H1 (cell line): ENCODE measurements at regions not wholly inside any gene's neighbourhood (a gene's known extent, or its start where the extent isn't known, plus 50 kb on each side); places are given as distances from the start of the nearest gene placed in this dataset.

Source experiments
- CTCF ChIA-PET: fragments of 300-600 bp; sonication (Branson Sonifier 250); formaldehyde crosslinking; loops from one replicate; lab custom pipeline; 2021; ENCODE audit not compliant: partially characterized antibody; lab: Charles Lee
- POLR2A ChIA-PET: fragments of 300-600 bp; sonication (Branson Sonifier 250); formaldehyde crosslinking; loops from one replicate; lab custom pipeline; 2021; ENCODE audit warnings: inconsistent platforms; ENCODE audit not compliant: partially characterized antibody; lab: Charles Lee
- DNase-seq, 2 experiments: peaks; one replicate each; pipeline versions ENCODE4 v3.0.0 to v3.0.0-alpha.2; 2010 to 2022; ENCODE audit warnings: low spot score in 2 of 2, low read depth in 1 of 2, mixed read lengths in 1 of 2
- FAIRE-seq: peaks from 2 replicates; lab custom pipeline; 2011; peaks lifted over from hg19 to GRCh38; lab: Jason Lieb, UNC
- H2AFZ ChIP-seq: 2 replicates; pipeline ENCODE4 v1.8.1; 2012; ENCODE audit warnings: low read length, inconsistent platforms
- H2AK5ac ChIP-seq: 2 replicates; pipeline ENCODE4 v1.6.1; 2013; ENCODE audit warnings: low read depth, low read length
- H2BK120ac ChIP-seq: replicated peaks from 2 replicates; pipeline ENCODE3; 2013; ENCODE audit warnings: low read depth, low read length, inconsistent platforms
- H2BK12ac ChIP-seq: 2 replicates; pipeline ENCODE4 v1.6.1; 2013; ENCODE audit warnings: low read depth, low read length
- H2BK15ac ChIP-seq: 2 replicates; pipeline ENCODE4 v1.6.1; 2013; ENCODE audit warnings: low read length
- H2BK20ac ChIP-seq: 2 replicates; pipeline ENCODE4 v1.6.1; 2013; ENCODE audit warnings: low read length
- H2BK5ac ChIP-seq: 2 replicates; pipeline ENCODE4 v1.6.1; 2013; ENCODE audit warnings: low read depth, low read length
- H3K14ac ChIP-seq: 2 replicates; pipeline ENCODE4 v1.6.1; 2013; ENCODE audit warnings: inconsistent platforms; ENCODE audit not compliant: insufficient read length
- H3K18ac ChIP-seq: 2 replicates; pipeline ENCODE4 v1.6.1; 2013; ENCODE audit warnings: low read length; ENCODE audit errors: extremely low read depth
- H3K23ac ChIP-seq: 2 replicates; pipeline ENCODE4 v1.6.1; 2013; ENCODE audit warnings: inconsistent platforms; ENCODE audit not compliant: insufficient read length
- H3K23me2 ChIP-seq: 2 replicates; pipeline ENCODE4 v1.6.1; 2013; ENCODE audit warnings: low read depth, low read length
- H3K27ac ChIP-seq: 2 replicates; pipeline ENCODE4 v1.6.1; 2011; ENCODE audit warnings: low read depth, low read length, inconsistent platforms
- H3K27me3 ChIP-seq, 4 experiments: replicated peaks in 1 of 4; 1 replicate in 1 of 4; 2 replicates in 3 of 4; pipeline versions ENCODE4 v1.6.1 to v1.8.1; 2011 to 2013; ENCODE audit warnings: low read length in 3 of 4, mild to moderate bottlenecking in 3 of 4, inconsistent platforms in 2 of 4, mixed read lengths in 2 of 4, moderate library complexity in 1 of 4; ENCODE audit not compliant: control insufficient read depth in 3 of 4, insufficient read depth in 3 of 4; ENCODE audit errors: extremely low read depth in 1 of 4
- H3K36me3 ChIP-seq, 4 experiments: 2 replicates each; pipeline versions ENCODE4 v1.6.1 to v1.8.1; 2011 to 2013; ENCODE audit warnings: mild to moderate bottlenecking in 4 of 4, low read length in 3 of 4, moderate library complexity in 2 of 4, control low read depth in 1 of 4, inconsistent platforms in 1 of 4; ENCODE audit not compliant: insufficient read depth in 4 of 4, control insufficient read depth in 2 of 4
- H3K4ac ChIP-seq: replicated peaks from 2 replicates; pipeline ENCODE3; 2013; ENCODE audit warnings: low read length, low read depth, mixed read lengths, inconsistent platforms; ENCODE audit not compliant: insufficient read length
- H3K4me1 ChIP-seq, 4 experiments: replicated peaks in 1 of 4; 1 replicate in 1 of 4; 2 replicates in 3 of 4; pipeline versions ENCODE4 v1.6.1 to v1.8.1; 2011 to 2013; ENCODE audit warnings: low read length in 3 of 4, inconsistent platforms in 2 of 4, mixed read lengths in 1 of 4; ENCODE audit not compliant: insufficient read depth in 4 of 4, control insufficient read depth in 3 of 4
- H3K4me2 ChIP-seq, 2 experiments: 2 replicates each; pipeline versions ENCODE4 v1.6.1 to v1.8.1; 2011 to 2013; ENCODE audit warnings: low read depth in 2 of 2, low read length in 2 of 2, control low read depth in 1 of 2, inconsistent platforms in 1 of 2, mild to moderate bottlenecking in 1 of 2; ENCODE audit not compliant: insufficient read depth in 1 of 2
- H3K4me3 ChIP-seq, 4 experiments: fragments of 200-600, 300-600 bp in 1 of 4; sonication (generic), shearing (Covaris generic), sonication (Bioruptor Twin) in 1 of 4; 2 replicates each; pipeline versions ENCODE4 v1.5.1 to v1.8.1; 2011 to 2016; ENCODE audit warnings: low read length in 4 of 4, low read depth in 3 of 4, control low read depth in 2 of 4, inconsistent platforms in 2 of 4, mild to moderate bottlenecking in 2 of 4, mixed read lengths in 1 of 4, moderate library complexity in 1 of 4; ENCODE audit not compliant: insufficient read depth in 2 of 4; ENCODE audit errors: extremely low read depth in 1 of 4
- H3K56ac ChIP-seq: replicated peaks from 2 replicates; pipeline ENCODE3; 2013; ENCODE audit warnings: low read depth, mild to moderate bottlenecking, mixed read lengths, low read length, inconsistent platforms; ENCODE audit not compliant: insufficient read length
- H3K79me1 ChIP-seq: 2 replicates; pipeline ENCODE4 v1.6.1; 2013; ENCODE audit warnings: low read depth, low read length, control low read depth
- H3K79me2 ChIP-seq, 2 experiments: 2 replicates each; pipeline versions ENCODE4 v1.6.1 to v1.8.1; 2012 to 2013; ENCODE audit warnings: low read length in 2 of 2, mild to moderate bottlenecking in 2 of 2, inconsistent platforms in 1 of 2; ENCODE audit not compliant: insufficient read depth in 2 of 2, control insufficient read depth in 1 of 2
- H3K9ac ChIP-seq, 4 experiments: replicated peaks in 1 of 4; 1 replicate in 1 of 4; 2 replicates in 3 of 4; pipeline versions ENCODE4 v1.6.1 to v1.8.1; 2011 to 2013; ENCODE audit warnings: low read depth in 3 of 4, low read length in 3 of 4, control low read depth in 2 of 4, mild to moderate bottlenecking in 2 of 4, moderate library complexity in 2 of 4, inconsistent platforms in 1 of 4; ENCODE audit errors: extremely low read depth in 1 of 4
- H3K9me3 ChIP-seq, 2 experiments: 2 replicates each; pipeline versions ENCODE4 v1.6.1 to v1.8.1; 2012 to 2013; ENCODE audit warnings: mild to moderate bottlenecking in 2 of 2, moderate library complexity in 2 of 2, control low read depth in 1 of 2, inconsistent platforms in 1 of 2, low read depth in 1 of 2, low read length in 1 of 2, mixed read lengths in 1 of 2; ENCODE audit not compliant: insufficient read depth in 2 of 2
- H4K20me1 ChIP-seq, 2 experiments: replicated peaks in 1 of 2; 2 replicates each; pipeline versions ENCODE3 to v1.8.1; 2011 to 2013; ENCODE audit warnings: inconsistent platforms in 2 of 2, low read length in 2 of 2, mild to moderate bottlenecking in 1 of 2; ENCODE audit not compliant: insufficient read depth in 2 of 2, control insufficient read depth in 1 of 2
- H4K5ac ChIP-seq: 2 replicates; pipeline ENCODE4 v1.6.1; 2013; ENCODE audit warnings: low read length, low read depth, mixed read lengths, inconsistent platforms; ENCODE audit not compliant: insufficient read length
- H4K8ac ChIP-seq: 2 replicates; pipeline ENCODE4 v1.8.0; 2013; ENCODE audit warnings: mild to moderate bottlenecking, moderate library complexity, low read length, inconsistent platforms; ENCODE audit not compliant: insufficient read depth; ENCODE audit errors: extremely low read depth
- H4K91ac ChIP-seq: replicated peaks from 2 replicates; pipeline ENCODE3; 2013; ENCODE audit warnings: low read length, mixed read lengths, inconsistent platforms; ENCODE audit not compliant: insufficient read length
- BCL11A ChIP-seq, 2 experiments: IDR thresholded peaks; one replicate each; pipeline ENCODE4 v1.6.1; 2011; ENCODE audit warnings: low read depth in 2 of 2, low read length in 2 of 2, mild to moderate bottlenecking in 2 of 2
- CBX5 ChIP-seq: fragments of 300-800, 300-1000 bp; sonication (generic); IDR thresholded peaks from 2 replicates; pipeline ENCODE4 v1.7.1; 2016; ENCODE audit warnings: antibody characterized with exemption, low read length, low read depth
- CHD2 ChIP-seq: IDR thresholded peaks from 2 replicates; pipeline ENCODE4 v1.6.1; 2012; ENCODE audit warnings: low read length, improper control_type of control experiment
- KDM4A ChIP-seq: IDR thresholded peaks from one replicate; pipeline ENCODE4 v1.7.1; 2012; ENCODE audit warnings: low read depth, mild to moderate bottlenecking, moderate library complexity, low read length, inconsistent platforms; ENCODE audit not compliant: severe bottlenecking
- NANOG ChIP-seq: IDR thresholded peaks from 2 replicates; pipeline ENCODE4 v1.6.1; 2011; ENCODE audit warnings: low read length, low read depth, mild to moderate bottlenecking, inconsistent platforms; ENCODE audit not compliant: insufficient read depth, poor library complexity, severe bottlenecking
- NRF1 ChIP-seq: IDR thresholded peaks from 2 replicates; pipeline ENCODE4 v1.6.1; 2011; ENCODE audit warnings: mild to moderate bottlenecking, low read depth, low read length, improper control_type of control experiment
- PHF8 ChIP-seq: fragments of 200-600 bp; sonication (generic); conservative IDR thresholded peaks from 2 replicates; pipeline ENCODE4 v1.7.1; 2012; ENCODE audit warnings: low read depth, mild to moderate bottlenecking, inconsistent platforms, low read length, moderate library complexity
- SIRT6 ChIP-seq: IDR thresholded peaks from one replicate; pipeline ENCODE4 v1.7.1; 2012; ENCODE audit warnings: low read length, inconsistent platforms
- TAF1 ChIP-seq: IDR thresholded peaks from 2 replicates; pipeline ENCODE4 v1.6.1; 2011; ENCODE audit warnings: mild to moderate bottlenecking, low read depth, low read length
- TAF7 ChIP-seq: optimal IDR thresholded peaks from 2 replicates; pipeline ENCODE3; 2011; ENCODE audit warnings: low read depth, mild to moderate bottlenecking, inconsistent platforms, low read length, moderate library complexity, borderline replicate concordance
- YY1 ChIP-seq: IDR thresholded peaks from 2 replicates; pipeline ENCODE4 v1.6.1; 2011; ENCODE audit warnings: low read depth, mild to moderate bottlenecking, low read length
- WGBS, 2 experiments: shearing (Covaris generic) in 1 of 2; methylation state at CpG; one replicate each; pipeline versions ENCODE4 v1.1.6 to v1.1.7; 2013 to 2015; ENCODE audit warnings: low lambda C conversion rate in 2 of 2, mixed read lengths in 2 of 2, inconsistent platforms in 1 of 2, low coverage in 1 of 2, missing lambda C conversion rate in 1 of 2; ENCODE audit not compliant: insufficient replicate concordance in 2 of 2, insufficient coverage in 1 of 2, insufficient read length in 1 of 2; ENCODE audit errors: extremely low coverage in 1 of 2, missing lambda C conversion rate in 1 of 2; 5-methylcytosine and 5-hydroxymethylcytosine counted together
- TF ChIP-seq, protein P1 (sequence below): IDR thresholded peaks from 2 replicates; pipeline ENCODE4 v1.6.1; 2011; ENCODE audit warnings: low read length, improper control_type of control experiment

DNA sequence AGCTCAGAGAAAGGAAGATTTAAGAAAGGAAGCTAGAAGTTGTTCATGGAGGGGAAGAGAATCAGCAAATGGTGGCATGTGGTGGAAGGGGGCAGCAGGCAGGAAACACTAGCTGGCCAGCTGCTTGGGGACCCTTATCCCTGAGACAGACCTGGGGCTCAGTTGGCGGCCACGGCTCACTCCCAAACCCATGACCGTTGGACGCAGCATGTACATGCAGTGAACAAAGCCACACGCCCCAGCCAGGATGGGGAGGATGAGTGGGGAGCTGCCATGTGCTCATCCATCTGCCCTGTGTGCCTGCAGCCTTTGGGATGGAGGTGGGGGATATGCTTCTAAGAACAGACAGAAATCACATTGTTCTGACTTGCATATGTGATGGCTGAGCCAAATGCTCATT lies 155.2 kb upstream of the PABPC5 start:
- H3K4me1 ChIP-seq: no peaks in the 10 kb centered on the region
- no peaks in the 10 kb centered on the region for H3K9me3 ChIP-seq
- H3K27me3 ChIP-seq: no peaks in the 10 kb centered on the region
- no peak overlapping the region for H2AK5ac ChIP-seq
- no peak overlapping the region for H3K27ac ChIP-seq
- ChIA-PET CTCF (no interaction called here), POLR2A (interaction anchor here (0.6 kb wide), 1 partner anchor 9 kb away, joined by 4 read pairs; no protein-coding TSS in a partner anchor)
- no peak for FAIRE-seq
- no peaks in the 10 kb centered on the region for H4K20me1 ChIP-seq
- no peaks in the 10 kb centered on the region for H3K23me2 ChIP-seq
- no peak overlapping the region for H3K56ac ChIP-seq
- no peak overlapping the region for H2BK5ac ChIP-seq
- H2AFZ ChIP-seq: no peak overlapping the region
- H3K4ac ChIP-seq: no peak overlapping the region
- TF ChIP-seq KDM4A (no peak), CHD2 (no peak), TAF7 (no peak), CBX5 (no peak), YY1 (no peak), NANOG (no peak), NRF1 (no peak), SIRT6 (no peak), TAF1 (no peak), BCL11A (IDR thresholded peaks at IDR 0.05; ENCODE audit: low read depth in 2 of 2, low read length in 2 of 2) (no peak), PHF8 (no peak)
- TF ChIP-seq, protein P1, sequence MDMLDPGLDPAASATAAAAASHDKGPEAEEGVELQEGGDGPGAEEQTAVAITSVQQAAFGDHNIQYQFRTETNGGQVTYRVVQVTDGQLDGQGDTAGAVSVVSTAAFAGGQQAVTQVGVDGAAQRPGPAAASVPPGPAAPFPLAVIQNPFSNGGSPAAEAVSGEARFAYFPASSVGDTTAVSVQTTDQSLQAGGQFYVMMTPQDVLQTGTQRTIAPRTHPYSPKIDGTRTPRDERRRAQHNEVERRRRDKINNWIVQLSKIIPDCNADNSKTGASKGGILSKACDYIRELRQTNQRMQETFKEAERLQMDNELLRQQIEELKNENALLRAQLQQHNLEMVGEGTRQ: no peak
- H2BK120ac ChIP-seq: no peak overlapping the region
- no peak overlapping the region for H3K4me3 ChIP-seq
- no peak overlapping the region for H3K9ac ChIP-seq
- no peaks in the 10 kb centered on the region for H3K36me3 ChIP-seq
- no peaks in the 10 kb centered on the region for H3K79me1 ChIP-seq
- H4K8ac ChIP-seq: no peak overlapping the region
- H3K14ac ChIP-seq: no peak overlapping the region
- no peak overlapping the region for H3K18ac ChIP-seq
- no peak overlapping the region for H4K91ac ChIP-seq
- WGBS, 2 experiments: 97% methylated on average over 5 of the region's 5 CpGs; no CpG with 5 or more reads in 1 of the 2 experiments
- H2BK12ac ChIP-seq: no peak overlapping the region
- DNase-seq: no peak
- no peaks in the 10 kb centered on the region for H3K79me2 ChIP-seq
- no peak overlapping the region for H3K23ac ChIP-seq
- H2BK15ac ChIP-seq: no peak overlapping the region
- no peak overlapping the region for H3K4me2 ChIP-seq
- no peak overlapping the region for H2BK20ac ChIP-seq
- H4K5ac ChIP-seq: no peak overlapping the region
